ENCODE measurements at regions not wholly inside any gene's neighbourhood (a gene's known extent, or its start where the extent isn't known, plus 50 kb on each side); places are given as distances from the start of the nearest gene placed in this dataset.

- no peak overlapping the region for H2AFZ ChIP-seq (ENCODE audit: low read depth, low read length)
- DNase-seq (ENCODE audit: low read depth, low spot score) (no peak), FAIRE-seq (no peak)
- no peak overlapping the region for H3K4me2 ChIP-seq (ENCODE audit: insufficient read depth, low read length)
- H3K4me1 ChIP-seq (ENCODE audit: control insufficient read depth, extremely low read depth, insufficient read depth, low read length) = no peaks in the 10 kb centered on the region
- intact Hi-C loops (cut with micrococcal nuclease) (no loop called here), dilution Hi-C loops (cut with MboI; ENCODE audit: extremely low pct_ligation_motif_present, low sequenced_read_pairs) (no loop called here)
- no peaks in the 10 kb centered on the region for H3K9me1 ChIP-seq (replicated peaks; ENCODE audit: control insufficient read depth, extremely low read depth, insufficient read depth, low read length)
- no peaks in the 10 kb centered on the region for H4K20me1 ChIP-seq (replicated peaks; ENCODE audit: control insufficient read depth, extremely low read depth, insufficient read depth, low read length)
- ChIA-PET CTCF (no interaction called here), POLR2A (no interaction called here)
- H3K9me3 ChIP-seq (replicated peaks; ENCODE audit: control insufficient read depth, insufficient read depth, low read length) = no peaks in the 10 kb centered on the region
- H3K27ac ChIP-seq (ENCODE audit: insufficient read depth, low read depth, low read length) = no peak overlapping the region
- no peak overlapping the region for H3K4me3 ChIP-seq (replicated peaks in 1 of 3; ENCODE audit: insufficient read depth in 1 of 3, low read depth in 1 of 3, low read length in 3 of 3)
- no TSS peak for BruUV-seq (replicated peaks)
- H3K27me3 ChIP-seq (ENCODE audit: control insufficient read depth in 2 of 2, insufficient read depth in 2 of 2, low read length in 2 of 2) = no peaks in the 10 kb centered on the region
- H3K79me2 ChIP-seq (ENCODE audit: control insufficient read depth, insufficient read depth, low read length) = no peaks in the 10 kb centered on the region
- H3K36me3 ChIP-seq (ENCODE audit: control insufficient read depth in 2 of 2, extremely low read depth in 1 of 2, insufficient read depth in 2 of 2, low read length in 2 of 2) = no peaks in the 10 kb centered on the region
- TF ChIP-seq EZH2 (IDR thresholded peaks at IDR 0.05; ENCODE audit: borderline replicate concordance, low read depth, low read length, severe bottlenecking) (no peak), FOS (IDR thresholded peaks at IDR 0.05; ENCODE audit: borderline replicate concordance, insufficient read depth, low read length) (no peak), MYC (IDR thresholded peaks at IDR 0.05; ENCODE audit: low read depth, low read length) (no peak), CTCF (IDR thresholded peaks at IDR 0.05; ENCODE audit: extremely low read depth in 1 of 2, insufficient read depth in 1 of 2, low read depth in 1 of 2, low read length in 2 of 2) (no peak), GATA2 (IDR thresholded peaks at IDR 0.05; ENCODE audit: insufficient read depth, insufficient read length, low read depth, low read length) (no peak)
- H3K9ac ChIP-seq (replicated peaks; ENCODE audit: extremely low read depth, insufficient read depth, low read length) = no peak overlapping the region
These were observed 588.9 kb downstream of the POM121L12 start for GRCh38 chr7:53624356-53624755.

GRCh38 chr7:53628775-53629174, 593.3 kb downstream of the POM121L12 start:
- POLR2A ChIA-PET = no interaction called here
- intact Hi-C loops (cut with micrococcal nuclease) = no loop called here
- CTCF ChIA-PET = no interaction called here

More at GRCh38 chr7:53628775-53629174, 593.3 kb downstream of the POM121L12 start:
- Histone ChIP-seq H3K79me2 (ENCODE audit: control insufficient read depth, insufficient read depth, low read length) (no peaks in the 10 kb centered on the region), H3K27ac (ENCODE audit: insufficient read depth, low read depth, low read length) (no peak overlapping the region), H2AFZ (ENCODE audit: low read depth, low read length) (no peak overlapping the region), H3K36me3 (ENCODE audit: control insufficient read depth in 2 of 2, extremely low read depth in 1 of 2, insufficient read depth in 2 of 2, low read length in 2 of 2) (no peaks in the 10 kb centered on the region), H3K4me1 (ENCODE audit: control insufficient read depth, extremely low read depth, insufficient read depth, low read length) (no peaks in the 10 kb centered on the region), H3K9ac (replicated peaks; ENCODE audit: extremely low read depth, insufficient read depth, low read length) (no peak overlapping the region), H3K4me2 (ENCODE audit: insufficient read depth, low read length) (no peak overlapping the region), H3K4me3 (replicated peaks in 1 of 3; ENCODE audit: insufficient read depth in 1 of 3, low read depth in 1 of 3, low read length in 3 of 3) (no peak overlapping the region), H4K20me1 (replicated peaks; ENCODE audit: control insufficient read depth, extremely low read depth, insufficient read depth, low read length) (no peaks in the 10 kb centered on the region), H3K27me3 (ENCODE audit: control insufficient read depth in 2 of 2, insufficient read depth in 2 of 2, low read length in 2 of 2) (no peaks in the 10 kb centered on the region), H3K9me1 (replicated peaks; ENCODE audit: control insufficient read depth, extremely low read depth, insufficient read depth, low read length) (no peaks in the 10 kb centered on the region), H3K9me3 (replicated peaks; ENCODE audit: control insufficient read depth, insufficient read depth, low read length) (no peaks in the 10 kb centered on the region)
- dilution Hi-C loops (cut with MboI; ENCODE audit: extremely low pct_ligation_motif_present, low sequenced_read_pairs) = no loop called here
- DNase-seq (ENCODE audit: low read depth, low spot score) = no peak
- TF ChIP-seq MYC (IDR thresholded peaks at IDR 0.05; ENCODE audit: low read depth, low read length) = no peak
- no peak for TF ChIP-seq FOS (IDR thresholded peaks at IDR 0.05; ENCODE audit: borderline replicate concordance, insufficient read depth, low read length)
- TF ChIP-seq POLR2AphosphoS5 (IDR thresholded peaks at IDR 0.05; ENCODE audit: insufficient read depth, low read depth, low read length) = no peak
- no peak for TF ChIP-seq CTCF (IDR thresholded peaks at IDR 0.05; ENCODE audit: extremely low read depth in 1 of 2, insufficient read depth in 1 of 2, low read depth in 1 of 2, low read length in 2 of 2)
- TF ChIP-seq POLR2A (IDR thresholded peaks at IDR 0.05; ENCODE audit: low read depth, low read length) = no peak
- TF ChIP-seq MAX (IDR thresholded peaks at IDR 0.05; ENCODE audit: insufficient read depth, insufficient read length) = no peak
- no peak for TF ChIP-seq GATA2 (IDR thresholded peaks at IDR 0.05; ENCODE audit: insufficient read depth, insufficient read length, low read depth, low read length)
- no peak for TF ChIP-seq EZH2 (IDR thresholded peaks at IDR 0.05; ENCODE audit: borderline replicate concordance, low read depth, low read length, severe bottlenecking)
- no peak for TF ChIP-seq JUN (IDR thresholded peaks at IDR 0.05; ENCODE audit: borderline replicate concordance, insufficient read depth, insufficient read length, low read depth)
- FAIRE-seq = no peak
- BruUV-seq (replicated peaks) = no TSS peak

All from endothelial cell of umbilical vein (primary cell).